C4-2B (cell line): ENCODE measurements at regions not wholly inside any gene's neighbourhood (a gene's known extent, or its start where the extent isn't known, plus 50 kb on each side); places are given as distances from the start of the nearest gene placed in this dataset.
"Not testable (repeated sequence)": the region's sequence is repeated elsewhere in the genome, so short reads cannot be mapped to it uniquely, and the experiment has no call there.

Source experiments
- H3K27ac ChIP-seq: fragments of 450-650 bp; 2 replicates; pipeline ENCODE4 v1.5.1; 2017
- CTCF ChIP-seq: fragments of 450-650 bp; conservative IDR thresholded peaks from 2 replicates; pipeline ENCODE4 v1.5.1; 2017; ENCODE audit warnings: mild to moderate bottlenecking
- ZFX ChIP-seq: fragments of 450-650 bp; IDR thresholded peaks from 2 replicates; pipeline ENCODE4 v1.6.1; 2017

GRCh38 chr12:47362126-47362705 lies 282.5 kb upstream of the AMIGO2 start:
- H3K27ac ChIP-seq: no peak overlapping the region
- no peak for TF ChIP-seq CTCF

DNA sequence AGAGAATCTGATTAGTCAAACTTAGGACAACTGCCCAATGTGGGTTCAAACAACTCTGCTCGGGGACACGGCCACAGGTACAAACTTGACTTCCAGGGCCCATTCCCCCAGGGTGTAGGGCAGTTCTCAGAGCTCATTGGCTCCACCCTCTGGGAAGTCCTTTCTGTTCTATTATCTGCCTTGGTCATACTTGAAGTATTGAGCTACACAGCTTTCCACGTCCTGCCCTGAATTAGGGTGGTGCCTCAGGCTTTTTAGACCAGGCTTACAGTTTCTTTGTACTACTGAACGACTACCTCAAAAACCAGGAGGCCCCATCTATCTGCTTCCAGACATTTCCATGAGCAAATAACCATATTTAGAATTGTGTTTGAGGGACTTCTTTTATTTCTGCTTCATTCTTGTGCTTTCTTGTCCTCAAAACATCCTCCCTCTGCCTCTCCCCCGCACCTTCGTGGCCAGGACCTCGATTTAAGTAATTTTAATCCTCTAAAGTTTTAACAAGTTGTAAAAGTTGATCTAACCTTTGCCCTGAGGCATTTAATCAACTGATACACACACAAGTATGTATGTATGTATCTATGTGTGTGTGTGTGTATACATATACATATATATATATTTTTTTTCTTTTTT lies 281.7 kb upstream of the AMIGO2 start:
- TF ChIP-seq ZFX: no peak
- no peak for TF ChIP-seq CTCF
- H3K27ac ChIP-seq: no peak overlapping the region

GRCh38 chr12:47360771-47361388 lies 281.1 kb upstream of the AMIGO2 start:
- H3K27ac ChIP-seq: no peak overlapping the region
- TF ChIP-seq CTCF (no peak), ZFX (no peak)

GRCh38 chr12:47360093-47360480 lies 280.3 kb upstream of the AMIGO2 start:
- no peak overlapping the region for H3K27ac ChIP-seq
- TF ChIP-seq CTCF (no peak), ZFX (no peak)

DNA sequence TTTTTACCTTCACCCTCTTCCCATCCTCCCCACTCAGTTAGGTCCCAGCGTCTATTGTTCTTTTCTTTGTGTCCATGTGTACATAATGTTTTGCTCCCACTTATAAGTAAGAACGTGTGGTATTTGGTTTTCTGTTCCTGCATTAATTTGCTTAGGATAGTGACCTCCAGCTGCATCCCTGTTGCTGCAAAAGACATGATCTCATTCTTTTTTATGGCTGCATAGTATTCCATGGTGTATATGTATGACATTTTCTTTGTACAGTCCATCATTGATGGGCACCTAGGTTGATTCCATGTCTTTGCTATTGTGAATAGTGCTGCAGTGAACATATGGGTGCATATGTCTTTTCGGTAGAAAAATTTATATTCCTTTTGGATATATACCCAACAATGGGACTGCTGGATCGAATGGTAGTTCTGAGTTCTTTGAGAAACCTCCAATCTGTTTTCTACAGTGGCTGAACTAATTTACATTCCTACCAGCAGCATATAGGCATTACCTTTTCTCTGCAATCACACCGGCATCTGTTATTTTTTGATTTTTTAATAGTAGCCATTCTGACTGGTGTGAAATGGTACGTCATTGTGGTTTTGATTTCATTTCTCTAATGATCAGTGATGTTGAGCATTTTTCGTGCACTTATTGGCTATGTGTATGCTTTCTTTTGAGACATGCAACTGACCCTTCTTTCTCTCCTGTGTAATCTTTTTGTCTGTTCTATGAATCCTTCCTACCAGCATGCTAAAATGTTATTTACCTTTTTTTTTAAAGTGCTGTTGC lies 279.7 kb upstream of the AMIGO2 start:
- H3K27ac ChIP-seq: no peak overlapping the region
- no peak for TF ChIP-seq ZFX
- no peak for TF ChIP-seq CTCF

DNA sequence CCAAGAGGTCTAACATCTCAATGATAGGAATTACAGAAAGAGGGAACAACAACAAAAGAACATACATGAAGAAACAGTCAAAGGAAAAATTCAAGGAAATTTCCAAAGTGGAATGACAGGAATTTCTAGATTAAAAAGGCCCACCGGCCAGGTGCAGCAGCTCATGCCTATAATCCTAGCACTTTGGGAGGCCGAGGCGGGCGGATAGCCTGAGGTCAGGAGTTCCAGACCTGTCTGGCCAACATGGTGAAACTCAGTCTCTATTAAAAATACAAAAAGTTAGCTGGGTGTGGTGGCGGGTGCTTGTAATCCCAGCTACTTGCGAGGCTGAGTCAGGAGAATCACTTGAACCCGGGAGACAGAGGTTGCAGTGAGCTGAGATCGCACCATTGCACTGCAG lies 277.2 kb upstream of the AMIGO2 start:
- not testable (repeated sequence) for H3K27ac ChIP-seq

DNA sequence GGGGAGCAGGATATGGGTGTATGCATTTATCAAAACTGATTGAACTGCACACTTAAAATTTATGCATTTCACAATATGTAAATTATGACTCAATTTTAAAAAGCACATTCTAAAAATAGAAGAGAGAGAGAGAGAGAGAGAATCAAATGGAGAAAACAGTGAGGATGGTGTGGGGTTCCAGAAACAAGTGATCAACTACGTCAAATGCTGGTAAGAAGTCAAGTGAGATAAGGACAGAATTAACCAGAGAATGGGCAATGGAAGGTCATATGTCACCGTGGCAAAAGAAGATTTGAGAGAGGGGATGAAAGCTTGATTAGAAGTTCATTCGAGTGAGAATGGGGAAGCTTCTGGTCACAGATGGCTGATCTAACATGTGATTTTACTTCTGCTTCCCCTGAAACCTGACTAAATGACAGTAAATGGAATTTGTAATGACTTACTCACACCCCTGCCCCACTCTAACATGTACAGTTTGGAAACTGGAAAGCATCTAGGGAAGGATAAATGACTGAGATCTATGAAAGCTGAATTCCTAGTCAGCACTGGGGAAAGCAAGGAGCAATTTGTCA lies 276.5 kb upstream of the AMIGO2 start:
- H3K27ac ChIP-seq: no peak overlapping the region
- TF ChIP-seq ZFX: no peak
- TF ChIP-seq CTCF: no peak
